T-helper 2 cell treated with Interferon-gamma antibody and Interleukin-4, amounts not matched to agents 5 μg/mL and 100 μg/mL, for 36 hours (primary cell): ENCODE measurements at regions not wholly inside any gene's neighbourhood (a gene's known extent, or its start where the extent isn't known, plus 50 kb on each side); places are given as distances from the start of the nearest gene placed in this dataset.

Experiments
- DNase-seq: peaks from one replicate; pipeline ENCODE4 v3.0.0; 2021; ENCODE audit warnings: low spot score
- H3K27ac Mint-ChIP-seq: one replicate; pipeline ENCODE4 v1.8.0; 2021; ENCODE audit warnings: mild to moderate bottlenecking, mixed read lengths
- H3K27me3 Mint-ChIP-seq: one replicate; pipeline ENCODE4 v1.8.0; 2021; ENCODE audit warnings: low read depth, mixed read lengths
- H3K36me3 Mint-ChIP-seq: one replicate; pipeline ENCODE4 v1.8.0; 2021; ENCODE audit warnings: low read depth, mixed read lengths
- H3K4me1 Mint-ChIP-seq: one replicate; pipeline ENCODE4 v1.8.0; 2021; ENCODE audit warnings: low read depth, mixed read lengths
- H3K4me3 Mint-ChIP-seq: one replicate; pipeline ENCODE4 v1.8.0; 2022; ENCODE audit warnings: mild to moderate bottlenecking, moderate library complexity, mixed read lengths
- H3K9me3 Mint-ChIP-seq: one replicate; pipeline ENCODE4 v1.8.0; 2021; ENCODE audit warnings: mixed read lengths

DNA sequence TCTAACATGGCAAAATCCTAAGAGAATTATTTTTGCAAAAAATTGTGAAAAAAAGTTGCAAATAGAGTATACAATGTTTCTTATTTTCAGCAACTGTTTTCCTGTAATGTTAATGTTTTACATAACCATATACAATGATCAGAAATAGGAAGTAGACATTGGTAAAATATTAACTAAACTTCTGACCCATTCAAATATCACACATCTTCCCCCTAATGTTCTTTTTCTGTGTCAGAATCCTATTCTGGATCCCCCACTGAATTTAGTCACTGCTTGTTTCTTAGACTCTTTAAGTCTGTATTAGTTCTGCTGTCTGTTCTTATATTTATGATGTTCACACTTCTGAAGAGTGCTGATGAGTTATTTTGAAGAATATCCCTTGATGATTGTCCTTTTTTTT, 62.0 kb downstream of the HFE start:
- no peak overlapping the region for H3K27ac Mint-ChIP-seq
- no peak for DNase-seq
- H3K36me3 Mint-ChIP-seq = no peaks in the 10 kb centered on the region
- H3K4me3 Mint-ChIP-seq = no peak overlapping the region
- peaks cover 12% of the 10 kb centered on the region for H3K4me1 Mint-ChIP-seq
- H3K9me3 Mint-ChIP-seq = no peaks in the 10 kb centered on the region
- H3K27me3 Mint-ChIP-seq = no peaks in the 10 kb centered on the region

DNA sequence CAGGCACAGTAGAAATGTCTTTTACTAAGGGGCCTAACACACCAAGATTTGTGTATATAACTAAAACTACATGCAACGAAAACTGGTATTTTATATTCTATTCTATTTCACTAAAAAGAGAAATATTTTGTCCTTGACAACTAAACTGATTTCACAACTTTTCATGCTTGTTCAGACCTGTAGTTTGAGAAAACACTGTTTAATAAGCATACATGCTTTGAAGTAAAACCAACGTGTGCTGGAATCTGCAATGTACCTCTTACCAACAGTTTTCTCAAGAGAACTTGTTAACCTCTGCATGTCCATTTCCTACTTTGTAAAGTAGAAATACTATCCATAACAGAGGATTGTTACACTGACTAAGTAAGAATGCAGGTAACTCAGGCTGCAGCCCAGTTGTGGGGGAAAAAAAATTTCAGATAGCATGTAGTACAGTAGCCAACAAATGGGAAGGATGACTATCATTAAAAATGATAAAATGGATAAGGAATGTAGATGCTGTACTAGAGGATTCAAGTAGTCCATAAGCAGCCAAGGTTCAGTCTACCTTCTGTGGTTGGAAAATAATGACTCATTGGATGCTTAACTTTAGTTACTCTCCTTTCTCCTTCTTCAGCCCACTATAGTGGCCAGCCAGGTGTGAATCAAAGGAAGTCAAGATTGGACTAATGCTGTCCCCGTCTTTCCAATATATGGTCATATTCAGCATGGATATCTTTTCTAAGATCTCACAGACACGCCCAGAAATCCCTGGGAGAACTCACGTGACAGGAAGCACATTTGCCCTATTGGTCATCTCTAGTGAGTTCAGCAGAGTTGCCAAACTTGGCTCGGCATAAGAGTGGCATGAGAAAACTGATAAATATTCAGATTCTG, 65.2 kb downstream of the HFE start:
- Mint-ChIP-seq H3K4me1 (peaks cover 25% of the 10 kb centered on the region), H3K27me3 (peaks cover 12% of the 10 kb centered on the region), H3K36me3 (peaks cover 5% of the 10 kb centered on the region), H3K27ac (no peak overlapping the region), H3K9me3 (no peaks in the 10 kb centered on the region), H3K4me3 (no peak overlapping the region)
- no peak for DNase-seq

DNA sequence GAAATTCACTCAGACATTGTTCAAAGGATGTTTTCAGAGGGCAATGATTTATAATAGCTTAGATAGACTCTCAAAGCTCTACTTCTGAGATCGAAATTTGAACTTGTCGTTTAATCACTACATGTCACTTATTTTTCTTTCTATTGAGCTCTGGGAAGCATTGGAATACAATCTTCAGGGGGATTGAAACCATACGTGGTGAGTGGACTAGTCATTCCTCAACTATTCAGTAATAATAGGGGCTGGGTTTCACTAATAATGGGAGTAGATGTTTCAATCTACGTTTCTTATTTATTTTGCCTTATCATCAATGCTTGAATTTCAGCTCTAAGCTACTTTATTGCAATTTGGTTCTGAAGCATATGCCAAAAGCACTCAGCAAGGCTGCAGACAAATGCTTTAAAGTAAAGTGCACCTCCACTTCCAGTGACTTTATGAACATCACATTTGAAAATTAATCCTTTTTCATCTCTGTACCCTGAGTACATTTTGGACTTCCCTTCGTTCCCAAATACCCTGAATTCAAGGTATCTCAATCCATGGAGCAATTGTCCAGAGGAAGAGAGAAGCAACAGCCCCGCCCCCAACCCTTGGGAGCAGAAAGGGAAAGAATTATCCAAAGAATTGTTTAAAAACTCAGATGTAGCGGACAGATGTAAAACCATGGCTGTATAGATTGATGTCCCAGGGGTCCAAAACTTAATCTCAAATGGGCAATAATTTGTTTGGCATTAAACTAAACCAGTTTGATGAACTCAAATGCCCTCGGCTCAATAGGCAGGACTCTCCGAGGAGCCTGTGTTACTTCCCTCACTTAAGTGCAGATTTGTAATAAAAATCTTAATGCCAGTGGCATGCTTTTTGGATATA, 68.1 kb downstream of the HFE start:
- H3K4me3 Mint-ChIP-seq = peak overlapping the region; percentile 90
- H3K4me1 Mint-ChIP-seq = peaks cover 37% of the 10 kb centered on the region
- DNase-seq = no peak
- peak overlapping the region; percentile 95 for H3K27ac Mint-ChIP-seq
- peaks cover 25% of the 10 kb centered on the region for H3K27me3 Mint-ChIP-seq
- H3K36me3 Mint-ChIP-seq = peaks cover 19% of the 10 kb centered on the region
- no peaks in the 10 kb centered on the region for H3K9me3 Mint-ChIP-seq

DNA sequence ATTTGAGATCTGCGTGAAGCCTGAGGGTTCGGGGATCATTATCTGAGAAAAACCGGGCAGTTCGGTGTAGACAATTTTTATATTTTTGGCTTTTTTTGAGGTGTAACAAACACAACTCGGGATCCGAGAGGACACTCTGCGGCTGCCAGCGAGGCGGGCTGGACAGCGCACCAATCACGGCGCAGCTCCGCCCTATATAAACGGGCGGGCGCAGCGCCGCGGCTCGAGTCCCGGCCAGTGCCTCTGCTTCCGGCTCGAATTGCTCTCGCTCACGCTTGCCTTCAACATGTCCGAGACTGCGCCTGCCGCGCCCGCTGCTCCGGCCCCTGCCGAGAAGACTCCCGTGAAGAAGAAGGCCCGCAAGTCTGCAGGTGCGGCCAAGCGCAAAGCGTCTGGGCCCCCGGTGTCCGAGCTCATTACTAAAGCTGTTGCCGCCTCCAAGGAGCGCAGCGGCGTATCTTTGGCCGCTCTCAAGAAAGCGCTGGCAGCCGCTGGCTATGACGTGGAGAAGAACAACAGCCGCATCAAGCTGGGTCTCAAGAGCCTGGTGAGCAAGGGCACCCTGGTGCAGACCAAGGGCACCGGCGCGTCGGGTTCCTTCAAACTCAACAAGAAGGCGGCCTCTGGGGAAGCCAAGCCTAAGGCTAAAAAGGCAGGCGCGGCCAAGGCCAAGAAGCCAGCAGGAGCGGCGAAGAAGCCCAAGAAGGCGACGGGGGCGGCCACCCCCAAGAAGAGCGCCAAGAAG, 69.0 kb downstream of the HFE start:
- no peaks in the 10 kb centered on the region for H3K9me3 Mint-ChIP-seq
- H3K4me3 Mint-ChIP-seq = peak overlapping the region; percentile 90
- peak; percentile 91 for DNase-seq
- peak overlapping the region; percentile 95 for H3K27ac Mint-ChIP-seq
- peaks cover 19% of the 10 kb centered on the region for H3K36me3 Mint-ChIP-seq
- H3K4me1 Mint-ChIP-seq = peaks cover 39% of the 10 kb centered on the region
- peaks cover 25% of the 10 kb centered on the region for H3K27me3 Mint-ChIP-seq

DNA sequence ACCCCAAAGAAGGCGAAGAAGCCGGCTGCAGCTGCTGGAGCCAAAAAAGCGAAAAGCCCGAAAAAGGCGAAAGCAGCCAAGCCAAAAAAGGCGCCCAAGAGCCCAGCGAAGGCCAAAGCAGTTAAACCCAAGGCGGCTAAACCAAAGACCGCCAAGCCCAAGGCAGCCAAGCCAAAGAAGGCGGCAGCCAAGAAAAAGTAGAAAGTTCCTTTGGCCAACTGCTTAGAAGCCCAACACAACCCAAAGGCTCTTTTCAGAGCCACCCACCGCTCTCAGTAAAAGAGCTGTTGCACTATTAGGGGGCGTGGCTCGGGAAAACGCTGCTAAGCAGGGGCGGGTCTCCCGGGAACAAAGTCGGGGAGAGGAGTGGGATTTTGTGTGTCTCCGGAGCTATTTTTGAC, 69.6 kb downstream of the HFE start:
- DNase-seq = no peak
- peaks cover 19% of the 10 kb centered on the region for H3K36me3 Mint-ChIP-seq
- peak overlapping the region; percentile 90 for H3K4me3 Mint-ChIP-seq
- H3K4me1 Mint-ChIP-seq = peaks cover 40% of the 10 kb centered on the region
- peak overlapping the region; percentile 95 for H3K27ac Mint-ChIP-seq
- H3K9me3 Mint-ChIP-seq = no peaks in the 10 kb centered on the region
- H3K27me3 Mint-ChIP-seq = peaks cover 25% of the 10 kb centered on the region

DNA sequence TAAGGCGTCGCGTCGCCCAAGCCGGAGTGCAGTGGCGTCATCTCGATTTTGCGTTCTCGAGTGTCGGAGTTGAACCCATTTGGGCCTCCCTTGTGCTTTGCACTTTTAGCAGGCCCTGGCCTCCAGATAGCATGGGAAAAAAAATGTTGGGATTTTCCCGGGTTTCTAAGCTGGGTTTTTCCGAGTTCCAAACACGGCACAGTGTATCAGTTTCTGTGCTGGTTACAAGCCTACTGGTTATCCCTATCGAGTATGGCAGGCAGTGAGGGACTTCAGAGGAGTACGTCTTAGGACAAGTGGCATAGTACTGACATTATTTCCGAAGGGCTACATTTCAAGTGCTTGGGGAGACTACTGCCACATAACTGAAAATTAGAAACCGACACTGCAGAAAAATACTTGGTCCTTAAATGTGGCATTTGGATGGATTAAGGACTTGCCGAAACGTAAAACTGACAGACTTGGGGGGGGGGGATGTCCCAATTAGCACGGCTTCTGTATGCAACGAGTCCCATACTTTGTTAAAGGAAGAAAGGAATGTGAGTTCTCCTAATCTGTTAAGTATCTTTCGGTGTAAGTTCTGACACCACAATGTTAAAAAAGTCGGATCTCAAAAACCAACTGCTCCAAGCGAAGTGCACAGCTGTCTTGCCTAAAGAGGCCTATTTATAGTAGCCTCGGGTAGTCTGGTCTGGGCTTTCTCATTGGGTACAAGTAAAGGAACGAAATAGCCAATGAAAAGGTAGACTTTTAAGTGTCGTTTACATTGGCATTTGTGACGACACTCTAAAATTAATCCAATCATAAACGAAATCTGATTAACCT, 70.2 kb downstream of the HFE start:
- H3K4me1 Mint-ChIP-seq = peaks cover 43% of the 10 kb centered on the region
- DNase-seq = peak; percentile 82

DNA sequence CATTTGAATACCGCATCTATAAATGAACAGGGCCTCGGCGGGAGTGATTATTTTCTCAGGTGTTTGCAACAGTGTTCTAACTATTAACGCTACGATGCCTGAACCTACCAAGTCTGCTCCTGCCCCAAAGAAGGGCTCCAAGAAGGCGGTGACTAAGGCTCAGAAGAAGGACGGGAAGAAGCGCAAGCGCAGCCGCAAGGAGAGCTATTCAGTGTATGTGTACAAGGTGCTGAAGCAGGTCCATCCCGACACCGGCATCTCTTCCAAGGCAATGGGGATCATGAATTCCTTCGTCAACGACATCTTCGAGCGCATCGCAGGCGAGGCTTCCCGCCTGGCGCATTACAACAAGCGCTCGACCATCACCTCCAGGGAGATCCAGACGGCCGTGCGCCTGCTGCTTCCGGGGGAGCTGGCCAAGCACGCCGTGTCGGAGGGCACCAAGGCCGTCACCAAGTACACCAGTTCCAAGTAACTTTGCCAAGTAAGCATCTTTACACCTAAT, 70.9 kb downstream of the HFE start:
- H3K4me3 Mint-ChIP-seq = peak overlapping the region; percentile 90
- peak; percentile 87 for DNase-seq

More for the DNA sequence above, 70.2 kb downstream of the HFE start:
- Mint-ChIP-seq H3K27ac (peak overlapping the region; percentile 95), H3K36me3 (peaks cover 22% of the 10 kb centered on the region), H3K4me3 (peak overlapping the region; percentile 90), H3K27me3 (peaks cover 25% of the 10 kb centered on the region), H3K9me3 (no peaks in the 10 kb centered on the region)

DNA sequence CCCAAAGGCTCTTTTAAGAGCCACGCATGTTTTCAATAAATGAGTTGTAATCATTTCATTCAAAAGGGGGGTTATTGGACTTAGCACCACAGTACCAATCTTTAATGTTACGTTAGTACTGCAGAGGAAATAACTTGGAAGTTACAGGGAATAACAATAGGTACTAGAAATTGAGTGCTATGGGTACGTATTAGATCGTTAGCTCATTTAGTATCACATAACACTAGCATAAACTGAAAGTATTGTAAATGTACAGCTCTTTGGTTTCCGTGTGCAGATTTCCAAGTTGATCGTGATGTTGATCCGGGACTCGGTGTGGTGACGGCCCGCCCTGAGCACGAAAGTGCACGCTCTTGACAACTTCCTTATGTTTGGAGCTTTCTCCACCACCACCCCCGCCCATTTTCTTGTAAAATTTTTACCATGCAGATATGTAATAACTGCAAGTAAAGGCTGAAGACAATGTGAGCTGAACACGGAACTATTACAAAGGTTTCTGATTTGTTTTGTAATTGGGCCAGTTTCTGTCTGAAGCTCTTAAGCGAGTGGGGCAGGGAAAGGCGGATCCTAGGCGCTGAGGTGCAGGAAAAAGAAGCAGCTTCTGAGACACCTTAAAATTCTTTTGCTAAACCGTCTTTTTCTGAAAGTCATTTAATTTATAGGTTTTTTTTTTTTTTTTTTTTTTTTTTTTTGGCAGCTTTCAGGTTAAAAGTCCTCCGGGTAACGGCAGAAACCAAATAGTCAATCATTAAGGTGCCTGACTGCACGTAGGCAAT, 71.5 kb downstream of the HFE start:
- H3K4me1 Mint-ChIP-seq = peaks cover 49% of the 10 kb centered on the region
- peak overlapping the region; percentile 90 for H3K4me3 Mint-ChIP-seq
- H3K27me3 Mint-ChIP-seq = peaks cover 25% of the 10 kb centered on the region
- H3K27ac Mint-ChIP-seq = peak overlapping the region; percentile 95
- no peaks in the 10 kb centered on the region for H3K9me3 Mint-ChIP-seq
- H3K36me3 Mint-ChIP-seq = peaks cover 24% of the 10 kb centered on the region
- DNase-seq = peak; percentile 60

More for the DNA sequence above, 70.9 kb downstream of the HFE start:
- H3K27me3 Mint-ChIP-seq = peaks cover 25% of the 10 kb centered on the region
- no peaks in the 10 kb centered on the region for H3K9me3 Mint-ChIP-seq
- peaks cover 43% of the 10 kb centered on the region for H3K4me1 Mint-ChIP-seq
- H3K36me3 Mint-ChIP-seq = peaks cover 22% of the 10 kb centered on the region
- peak overlapping the region; percentile 95 for H3K27ac Mint-ChIP-seq

DNA sequence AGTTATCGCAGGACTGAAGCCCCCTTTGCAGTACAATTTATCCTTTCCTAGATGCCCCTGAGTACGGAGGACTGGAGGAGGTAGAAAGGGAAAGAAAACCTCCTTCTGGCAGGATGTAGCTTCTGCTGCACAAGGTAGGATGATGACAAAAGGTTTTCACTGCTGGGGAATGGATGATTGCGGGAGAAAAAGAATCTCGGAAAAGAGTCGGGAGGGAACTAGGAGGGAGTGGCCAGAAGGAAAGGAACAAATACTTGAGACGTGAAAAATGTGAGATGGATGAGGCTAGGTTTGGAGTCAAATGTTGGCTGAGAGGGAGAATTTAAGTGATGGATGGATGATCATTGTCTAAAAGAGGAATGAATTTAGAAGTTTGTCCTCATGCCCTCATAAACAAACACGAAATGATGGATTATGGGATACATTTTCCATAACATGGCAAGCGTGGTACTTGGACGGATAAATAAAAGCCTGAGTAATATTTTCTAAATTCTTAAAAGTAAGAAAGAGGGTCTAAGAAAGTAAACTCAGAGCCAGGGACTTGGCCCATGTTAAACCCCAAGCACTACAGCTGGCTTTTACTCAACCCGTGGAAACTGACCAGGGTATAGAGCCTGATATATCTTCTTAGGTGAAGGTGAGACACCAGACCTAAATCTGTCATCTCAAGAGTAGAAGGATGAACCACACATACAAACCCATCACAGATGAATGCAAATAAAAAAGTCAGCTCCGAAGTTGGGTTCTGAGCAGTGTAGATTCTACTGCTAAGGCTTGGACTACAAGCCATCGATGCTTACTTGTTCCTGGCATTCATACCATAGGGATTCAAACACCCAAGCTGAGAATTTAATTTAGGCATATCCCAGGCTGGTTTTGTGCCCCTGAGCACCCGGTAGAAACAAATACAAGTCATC, 72.4 kb downstream of the HFE start:
- H3K4me3 Mint-ChIP-seq = peak overlapping the region; percentile 90
- peaks cover 29% of the 10 kb centered on the region for H3K36me3 Mint-ChIP-seq
- H3K27me3 Mint-ChIP-seq = peaks cover 25% of the 10 kb centered on the region
- H3K9me3 Mint-ChIP-seq = no peaks in the 10 kb centered on the region
- H3K27ac Mint-ChIP-seq = peak overlapping the region; percentile 95
- no peak for DNase-seq
- peaks cover 53% of the 10 kb centered on the region for H3K4me1 Mint-ChIP-seq

DNA sequence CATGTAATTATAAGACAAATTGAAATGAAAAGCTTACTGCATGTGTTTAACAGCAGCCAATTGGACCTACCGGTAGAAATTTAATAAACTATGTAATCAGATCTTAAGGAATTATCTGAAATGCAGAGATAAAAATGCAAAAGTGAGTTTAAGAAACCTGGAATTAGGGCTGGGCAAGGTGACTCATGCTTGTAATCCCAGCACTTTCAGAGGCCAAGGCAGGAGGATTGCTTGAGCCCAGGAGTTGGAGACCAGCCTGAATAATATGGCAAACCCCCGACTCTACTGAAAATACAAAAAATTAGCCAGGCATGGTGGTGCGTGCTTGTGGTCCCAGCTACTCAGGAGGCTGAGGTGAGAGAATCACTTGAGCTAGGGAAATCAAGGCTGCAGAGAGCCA, 74.1 kb downstream of the HFE start:
- no peak for DNase-seq
- peaks cover 23% of the 10 kb centered on the region for H3K27me3 Mint-ChIP-seq
- H3K36me3 Mint-ChIP-seq = peaks cover 41% of the 10 kb centered on the region
- H3K4me1 Mint-ChIP-seq = peaks cover 60% of the 10 kb centered on the region
- no peak overlapping the region for H3K4me3 Mint-ChIP-seq
- no peaks in the 10 kb centered on the region for H3K9me3 Mint-ChIP-seq
- H3K27ac Mint-ChIP-seq = peak overlapping the region; percentile 5

DNA sequence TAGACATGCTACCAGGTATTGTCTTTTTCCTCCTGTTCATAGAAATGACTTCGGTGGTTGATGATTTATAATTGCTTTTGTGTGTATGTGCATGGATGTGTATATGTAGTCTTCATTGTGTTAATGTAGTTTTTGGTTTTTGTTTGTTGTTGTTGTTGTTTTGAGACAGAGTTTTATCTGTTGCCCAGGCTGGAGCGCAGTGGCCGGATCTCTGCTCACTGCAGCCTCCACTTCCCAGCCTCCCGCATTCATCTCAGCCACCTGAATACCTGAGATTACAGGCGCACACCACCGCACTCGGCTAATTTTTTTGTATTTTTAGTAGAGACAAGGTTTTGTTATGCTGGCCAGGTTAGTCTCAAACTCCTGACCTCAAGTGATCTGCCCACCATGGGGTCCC, 75.2 kb downstream of the HFE start:
- Mint-ChIP-seq H3K27ac (no peak overlapping the region), H3K4me3 (no peak overlapping the region), H3K9me3 (no peaks in the 10 kb centered on the region), H3K36me3 (peaks cover 42% of the 10 kb centered on the region), H3K4me1 (peaks cover 57% of the 10 kb centered on the region), H3K27me3 (peaks cover 13% of the 10 kb centered on the region)
- no peak for DNase-seq
